ENCODE measurements at regions not wholly inside any gene's neighbourhood (a gene's known extent, or its start where the extent isn't known, plus 50 kb on each side); places are given as distances from the start of the nearest gene placed in this dataset.

DNA sequence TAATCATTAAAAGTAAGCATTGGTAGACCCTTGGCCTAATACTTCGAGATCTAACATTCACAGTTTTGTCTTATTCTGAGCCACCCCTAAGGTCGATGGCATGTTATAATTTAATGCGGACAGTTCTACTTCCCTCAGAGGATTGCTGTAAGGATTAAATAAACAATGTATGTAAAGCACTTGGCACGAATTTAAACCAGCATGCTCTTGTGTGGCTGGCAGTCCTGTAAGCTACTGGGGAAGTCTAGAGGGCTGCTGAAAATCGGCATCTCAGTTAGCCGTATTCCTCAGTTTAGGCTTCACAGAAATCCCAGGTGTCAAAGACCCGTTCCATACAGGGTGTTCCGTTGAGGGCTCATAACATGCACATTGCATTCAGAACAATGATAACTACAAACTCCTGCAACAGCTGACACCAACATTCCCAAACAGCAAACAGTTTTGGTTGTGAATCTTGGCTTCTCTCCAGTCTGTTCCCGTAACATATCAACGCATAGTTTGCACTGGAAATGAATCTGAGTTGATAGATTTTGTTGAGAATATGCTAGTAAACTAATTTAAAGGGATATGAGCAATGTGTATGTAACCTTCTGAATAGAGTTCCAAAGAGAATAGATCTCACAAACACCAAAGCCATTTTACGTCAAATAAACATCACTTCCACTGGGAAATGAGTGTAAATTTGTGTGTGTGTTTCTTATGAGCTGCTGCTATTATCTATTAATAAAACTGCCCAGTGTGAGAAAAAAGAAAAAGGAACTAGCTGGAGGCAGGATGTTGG is 52.2 kb upstream of the ACKR3 start:
- no peak for DNase-seq (ENCODE audit: low read depth)
- no peak for TF ChIP-seq CTCF (IDR thresholded peaks at IDR 0.05; ENCODE audit: insufficient read depth, low read depth, low read length)
- no peak overlapping the region for H3K4me3 ChIP-seq (ENCODE audit: low read depth, low read length)
